SH-SY5Y (cell line): ENCODE measurements at regions not wholly inside any gene's neighbourhood (a gene's known extent, or its start where the extent isn't known, plus 50 kb on each side); places are given as distances from the start of the nearest gene placed in this dataset.

ENCODE experiments used
- GATA2 ChIP-seq: IDR thresholded peaks from 2 replicates; pipeline ENCODE4 v1.6.1; 2011; ENCODE audit warnings: mild to moderate bottlenecking, low read depth, low read length
- GATA3 ChIP-seq: IDR thresholded peaks from 2 replicates; pipeline ENCODE4 v1.6.1; 2011; ENCODE audit warnings: low read depth, mild to moderate bottlenecking, low read length, moderate library complexity

DNA sequence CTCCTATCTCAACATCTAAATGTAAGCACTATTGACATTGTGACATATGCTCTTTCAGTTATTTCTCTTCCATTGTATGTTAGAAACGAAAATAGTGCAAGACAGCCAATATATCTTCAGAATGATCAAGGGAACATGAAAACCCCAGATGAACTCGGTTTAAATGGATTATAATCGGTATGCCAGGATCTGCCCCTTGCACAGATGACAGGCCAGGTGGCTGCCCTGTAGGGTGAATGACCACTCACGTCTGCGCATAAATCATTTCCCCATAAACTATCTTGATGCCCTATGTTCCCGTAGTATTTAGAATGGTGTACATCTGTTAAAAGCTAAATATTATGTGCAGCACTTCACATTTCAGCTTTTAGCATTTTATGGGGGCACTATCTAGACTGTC is 69.7 kb upstream of the RANBP3L start:
- TF ChIP-seq GATA2 (no peak), GATA3 (no peak)
